Keratinocyte (primary cell): ENCODE measurements at regions not wholly inside any gene's neighbourhood (a gene's known extent, or its start where the extent isn't known, plus 50 kb on each side); places are given as distances from the start of the nearest gene placed in this dataset.

Experiments
- EZH2 ChIP-seq: IDR thresholded peaks from one replicate; pipeline ENCODE4 v1.6.1; 2012; ENCODE audit warnings: inconsistent platforms, mild to moderate bottlenecking, low read length, moderate library complexity
- TF ChIP-seq, protein P1 (sequence below), 3 experiments: IDR thresholded peaks in 1 of 3; conservative IDR thresholded peaks in 1 of 3; optimal IDR thresholded peaks in 1 of 3; 2 replicates in 2 of 3; 3 replicates in 1 of 3; pipeline versions ENCODE3 to v1.5.1; 2011; ENCODE audit warnings: low read length in 3 of 3, mild to moderate bottlenecking in 3 of 3, moderate library complexity in 2 of 3, control low read depth in 1 of 3, inconsistent platforms in 1 of 3; ENCODE audit not compliant: insufficient read depth in 2 of 3; ENCODE audit errors: extremely low read depth in 1 of 3

DNA sequence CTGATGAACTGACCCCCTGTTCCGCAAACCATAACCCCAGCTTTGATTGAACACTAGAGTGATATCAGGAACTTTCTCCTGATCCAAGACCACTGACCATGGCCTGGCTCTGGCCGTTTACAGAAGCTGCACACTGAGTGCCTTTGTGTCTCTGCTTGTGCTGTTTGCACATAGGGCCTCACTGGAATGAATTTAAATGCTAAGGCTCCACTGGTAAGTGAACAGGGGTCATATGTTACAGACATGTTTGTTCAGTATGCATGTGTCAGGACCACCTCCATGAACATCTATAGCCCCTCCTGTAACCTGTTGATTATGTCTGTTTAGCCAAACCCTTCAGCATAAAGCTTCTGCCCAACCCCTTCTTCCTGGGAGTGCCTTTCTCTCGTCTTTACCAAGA is 1239.8 kb downstream of the TMEM121 start:
- TF ChIP-seq, protein P1, sequence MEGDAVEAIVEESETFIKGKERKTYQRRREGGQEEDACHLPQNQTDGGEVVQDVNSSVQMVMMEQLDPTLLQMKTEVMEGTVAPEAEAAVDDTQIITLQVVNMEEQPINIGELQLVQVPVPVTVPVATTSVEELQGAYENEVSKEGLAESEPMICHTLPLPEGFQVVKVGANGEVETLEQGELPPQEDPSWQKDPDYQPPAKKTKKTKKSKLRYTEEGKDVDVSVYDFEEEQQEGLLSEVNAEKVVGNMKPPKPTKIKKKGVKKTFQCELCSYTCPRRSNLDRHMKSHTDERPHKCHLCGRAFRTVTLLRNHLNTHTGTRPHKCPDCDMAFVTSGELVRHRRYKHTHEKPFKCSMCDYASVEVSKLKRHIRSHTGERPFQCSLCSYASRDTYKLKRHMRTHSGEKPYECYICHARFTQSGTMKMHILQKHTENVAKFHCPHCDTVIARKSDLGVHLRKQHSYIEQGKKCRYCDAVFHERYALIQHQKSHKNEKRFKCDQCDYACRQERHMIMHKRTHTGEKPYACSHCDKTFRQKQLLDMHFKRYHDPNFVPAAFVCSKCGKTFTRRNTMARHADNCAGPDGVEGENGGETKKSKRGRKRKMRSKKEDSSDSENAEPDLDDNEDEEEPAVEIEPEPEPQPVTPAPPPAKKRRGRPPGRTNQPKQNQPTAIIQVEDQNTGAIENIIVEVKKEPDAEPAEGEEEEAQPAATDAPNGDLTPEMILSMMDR (optimal IDR thresholded peaks at IDR 0.05 in 1 of 3, IDR thresholded peaks at IDR 0.05 in 1 of 3, conservative IDR thresholded peaks at IDR 0.05 in 1 of 3; ENCODE audit: extremely low read depth in 1 of 3, insufficient read depth in 2 of 3, low read length in 3 of 3), result no peak
- TF ChIP-seq EZH2, result no peak
